RWPE2 (cell line): ENCODE measurements at regions not wholly inside any gene's neighbourhood (a gene's known extent, or its start where the extent isn't known, plus 50 kb on each side); places are given as distances from the start of the nearest gene placed in this dataset.
"Not testable (repeated sequence)": the region's sequence is repeated elsewhere in the genome, so short reads cannot be mapped to it uniquely, and the experiment has no call there.

Source experiments
- ATAC-seq: fragments of 200-7000 bp; cut with Tn5 transposase; 3 replicates; pipeline ENCODE4 v1.9.1; 2021; ENCODE audit warnings: low read depth
- DNase-seq: peaks from one replicate; pipeline ENCODE4 v3.0.0-alpha.2; 2020; ENCODE audit warnings: low spot score
- H3K27ac ChIP-seq: fragments of 450-650 bp; 2 replicates; pipeline ENCODE4 v1.5.1; 2017; ENCODE audit warnings: mild to moderate bottlenecking; ENCODE audit not compliant: poor library complexity, severe bottlenecking
- H3K27me3 ChIP-seq: fragments of 250-450 bp; sonication (Bioruptor Pico); 2 replicates; pipeline ENCODE4 v1.5.1; 2021; ENCODE audit warnings: mild to moderate bottlenecking, moderate library complexity; ENCODE audit not compliant: insufficient read depth, poor library complexity, severe bottlenecking
- H3K36me3 ChIP-seq: fragments of 250-450 bp; sonication (Bioruptor Pico); 2 replicates; pipeline ENCODE4 v1.5.1; 2020; ENCODE audit warnings: low read depth, mild to moderate bottlenecking, moderate library complexity
- H3K4me1 ChIP-seq: fragments of 250-450 bp; sonication (Bioruptor Pico); 2 replicates; pipeline ENCODE4 v1.5.1; 2021; ENCODE audit warnings: mild to moderate bottlenecking, moderate library complexity; ENCODE audit not compliant: insufficient read depth, poor library complexity, severe bottlenecking
- H3K4me3 ChIP-seq: fragments of 250-450 bp; sonication (Bioruptor Pico); 2 replicates; pipeline ENCODE4 v1.5.1; 2021; ENCODE audit warnings: mild to moderate bottlenecking, moderate library complexity; ENCODE audit not compliant: severe bottlenecking
- H3K9me3 ChIP-seq: fragments of 250-450 bp; sonication (Bioruptor Pico); 2 replicates; pipeline ENCODE4 v1.5.1; 2021; ENCODE audit warnings: mild to moderate bottlenecking, moderate library complexity; ENCODE audit not compliant: severe bottlenecking
- CTCF ChIP-seq: fragments of 450-650 bp; IDR thresholded peaks from one replicate; pipeline ENCODE4 v1.5.1; 2017; ENCODE audit warnings: mild to moderate bottlenecking, moderate library complexity; ENCODE audit not compliant: poor library complexity, severe bottlenecking

GRCh38 chrX:12080265-12080664 is 58.0 kb upstream of the FRMPD4 start:
- ATAC-seq (no peak), DNase-seq (no peak)
- Histone ChIP-seq H3K4me3 (no peak overlapping the region), H3K36me3 (no peaks in the 10 kb centered on the region), H3K27ac (no peak overlapping the region), H3K27me3 (no peaks in the 10 kb centered on the region), H3K4me1 (no peaks in the 10 kb centered on the region), H3K9me3 (no peaks in the 10 kb centered on the region)
- TF ChIP-seq CTCF: peak; percentile 49

- H3K27ac ChIP-seq, H3K27me3 ChIP-seq, H3K36me3 ChIP-seq, H3K4me1 ChIP-seq, H3K9me3 ChIP-seq, DNase-seq, H3K4me3 ChIP-seq, ATAC-seq: not testable (repeated sequence)
Measured at GRCh38 chrX:12082959-12083358, 55.3 kb upstream of the FRMPD4 start.
